ENCODE measurements at regions not wholly inside any gene's neighbourhood (a gene's known extent, or its start where the extent isn't known, plus 50 kb on each side); places are given as distances from the start of the nearest gene placed in this dataset.

GRCh38 chr4:178453057-178453456 is 1010.8 kb upstream of the AGA start:
- TF ChIP-seq CTCF (conservative IDR thresholded peaks at IDR 0.05): no peak
- TF ChIP-seq ZFX (IDR thresholded peaks at IDR 0.05): no peak

All from C4-2B (cell line).